HepG2 (cell line): ENCODE measurements at regions not wholly inside any gene's neighbourhood (a gene's known extent, or its start where the extent isn't known, plus 50 kb on each side); places are given as distances from the start of the nearest gene placed in this dataset.
A peak's percentile ranks its signal among the peaks of the same experiment; 100 is the strongest.

ENCODE experiments used
- ATAC-seq: fragments of 200-7000 bp; cut with Tn5 transposase; 3 replicates; pipeline ENCODE4 v1.9.1; 2020; ENCODE audit warnings: mild to moderate bottlenecking, moderate library complexity
- BruUV-seq: library from RNA; stranded (reverse); fragments of 400-500 nt; replicated peaks from 2 replicates; lab custom pipeline; 2021; lab: Mats Ljungman, UMichigan
- CTCF ChIA-PET: fragments of 300-600 bp; formaldehyde crosslinking; extraction: SDS; loops from one replicate; lab custom pipeline; 2021; ENCODE audit warnings: low total read pairs, inconsistent platforms, low intra/inter-chr PET ratio; lab: Yijun Ruan, JAX
- POLR2A ChIA-PET: fragments of 350-600 bp; sonication (Branson Sonifier 250); formaldehyde crosslinking; loops from one replicate; lab custom pipeline; 2020; ENCODE audit warnings: antibody characterized with exemption, inconsistent platforms; lab: Yijun Ruan, JAX
- DNase-seq: peaks from one replicate; pipeline ENCODE4 v3.0.0-alpha.2; 2015; ENCODE audit warnings: low spot score
- FAIRE-seq: peaks from 3 replicates; lab custom pipeline; 2011; peaks lifted over from hg19 to GRCh38; lab: Jason Lieb, UNC
- H2AFZ ChIP-seq: one replicate; pipeline ENCODE4 v1.6.1; 2011; ENCODE audit warnings: low read length, inconsistent platforms
- H3K27ac ChIP-seq: fragments of 300-600 bp; 3 replicates; pipeline ENCODE4 v1.8.0; 2011; ENCODE audit warnings: mixed run types, mild to moderate bottlenecking, mixed read lengths, low read length, inconsistent platforms; ENCODE audit not compliant: insufficient read depth; ENCODE audit errors: extremely low read length
- H3K27me3 ChIP-seq, 2 experiments: fragments of 200-600 bp in 1 of 2; 2 replicates in 1 of 2; 3 replicates in 1 of 2; pipeline versions ENCODE4 v1.6.0 to v1.8.0; 2011; ENCODE audit warnings: low read length in 2 of 2, mild to moderate bottlenecking in 2 of 2, moderate library complexity in 2 of 2, inconsistent platforms in 1 of 2; ENCODE audit not compliant: insufficient read depth in 2 of 2, control insufficient read depth in 1 of 2
- H3K36me3 ChIP-seq, 2 experiments: fragments of 200-600 bp in 1 of 2; replicated peaks in 1 of 2; 2 replicates in 1 of 2; 3 replicates in 1 of 2; pipeline versions ENCODE4 v1.5.1 to v1.8.0; 2011; ENCODE audit warnings: low read length in 2 of 2, inconsistent platforms in 1 of 2; ENCODE audit not compliant: insufficient read depth in 2 of 2, control insufficient read depth in 1 of 2
- H3K4me1 ChIP-seq: 2 replicates; pipeline ENCODE4 v1.5.1; 2012; ENCODE audit warnings: low read length, inconsistent platforms; ENCODE audit not compliant: insufficient read depth
- H3K4me2 ChIP-seq: 2 replicates; pipeline ENCODE4 v1.6.0; 2011; ENCODE audit warnings: low read depth, low read length, inconsistent platforms
- H3K4me3 ChIP-seq, 3 experiments: fragments of 200-600 bp in 1 of 3; sonication (generic), shearing (Covaris generic) in 1 of 3; replicated peaks in 1 of 3; 2 replicates each; pipeline ENCODE4 v1.5.1; 2011 to 2016; ENCODE audit warnings: low read length in 3 of 3, inconsistent platforms in 2 of 3, low read depth in 2 of 3, mild to moderate bottlenecking in 2 of 3, control low read depth in 1 of 3, mixed read lengths in 1 of 3; ENCODE audit not compliant: insufficient read depth in 1 of 3
- H3K79me2 ChIP-seq: one replicate; pipeline ENCODE4 v1.6.1; 2011; ENCODE audit warnings: low read length, inconsistent platforms; ENCODE audit not compliant: insufficient read depth
- H3K9ac ChIP-seq: 2 replicates; pipeline ENCODE4 v1.6.0; 2011; ENCODE audit warnings: mild to moderate bottlenecking, low read depth, low read length, inconsistent platforms; ENCODE audit not compliant: insufficient read depth
- H3K9me3 ChIP-seq: 2 replicates; pipeline ENCODE4 v1.5.1; 2012; ENCODE audit warnings: mild to moderate bottlenecking, low read length
- H4K20me1 ChIP-seq: 2 replicates; pipeline ENCODE4 v1.6.0; 2011; ENCODE audit warnings: inconsistent platforms, mild to moderate bottlenecking, low read length, moderate library complexity; ENCODE audit not compliant: insufficient read depth
- BRD4 ChIP-seq: sonication (generic); formaldehyde crosslinking; IDR thresholded peaks from 2 replicates; pipeline ENCODE4 v1.4.0; 2020; ENCODE audit warnings: missing genetic modification reagents
- CREB1 ChIP-seq, 2 experiments: fragments of 450-650 bp in 1 of 2; IDR thresholded peaks; 2 replicates each; pipeline ENCODE4 v1.6.1; 2016 to 2017; ENCODE audit warnings: control low read depth in 1 of 2, mild to moderate bottlenecking in 1 of 2, missing compliant biosample characterization in 1 of 2, missing genetic modification characterization in 1 of 2
- ELF1 ChIP-seq: sonication (generic); formaldehyde crosslinking; IDR thresholded peaks from 2 replicates; pipeline ENCODE4 v1.4.0; 2020; ENCODE audit warnings: missing genetic modification reagents
- FOXK2 ChIP-seq: fragments of 450-650 bp; IDR thresholded peaks from 2 replicates; pipeline ENCODE4 v1.6.1; 2016
- PCBP2 ChIP-seq: fragments of 200-400 bp; formaldehyde crosslinking; optimal IDR thresholded peaks from 2 replicates; pipeline ENCODE3; 2018; ENCODE audit warnings: low read length, low read depth; ENCODE audit not compliant: poor library complexity, severe bottlenecking
- SUZ12 ChIP-seq: fragments of 150-350 bp; IDR thresholded peaks from 2 replicates; pipeline ENCODE4 v1.6.1; 2014; ENCODE audit warnings: low read depth, low read length
- ZNF782 ChIP-seq: sonication (generic); formaldehyde crosslinking; IDR thresholded peaks from 2 replicates; pipeline ENCODE4 v1.4.0; 2020; ENCODE audit warnings: missing genetic modification reagents, mild to moderate bottlenecking, borderline replicate concordance
- WGBS: methylation state at CpG from one replicate; pipeline ENCODE4 v1.1.6; 2017; ENCODE audit warnings: low lambda C conversion rate; 5-methylcytosine and 5-hydroxymethylcytosine counted together
- in situ Hi-C: cut with HindIII; loops from 2 replicates; pipeline ENCODE4 v1.10.0; 2017; ENCODE audit warnings: low pct_unique_long_range_greater_than_20kb; ENCODE audit not compliant: extremely low pct_ligation_motif_present
- intact Hi-C: fragments of 100-400 bp; cut with micrococcal nuclease; formaldehyde crosslinking; loops from one replicate; pipeline ENCODE4 v1.10.0; 2022; ENCODE audit not compliant: unreplicated experiment

- in situ Hi-C loops (loop anchor here (10.0 kb wide), 1 partner anchor 160 kb away; no protein-coding TSS in a partner anchor), intact Hi-C loops (loop anchor here (5.0 kb wide), 1 partner anchor 157 kb away; no protein-coding TSS in a partner anchor)
- H3K4me3 ChIP-seq = no peak overlapping the region
- TF ChIP-seq CREB1 (IDR thresholded peaks at IDR 0.05) (peak; percentile 93), CREB1 (CRISPR knock-in tag; IDR thresholded peaks at IDR 0.05) (no peak), SUZ12 (no peak)
- no peak for FAIRE-seq
- H4K20me1 ChIP-seq = no peaks in the 10 kb centered on the region
- no peaks in the 10 kb centered on the region for H3K36me3 ChIP-seq
- peaks cover 3% of the 10 kb centered on the region; the same call in 1 of the 2 replicates for H3K9me3 ChIP-seq
- ChIA-PET CTCF (no interaction called here), POLR2A (no interaction called here)
- ATAC-seq = no peak
- no peak overlapping the region for H3K27ac ChIP-seq
- no TSS peak for BruUV-seq
- no peak overlapping the region for H2AFZ ChIP-seq
- no peaks in the 10 kb centered on the region for H3K4me1 ChIP-seq
- 52% methylated on average over 3 of the region's 3 CpGs for WGBS
- H3K4me2 ChIP-seq = no peak overlapping the region
- H3K27me3 ChIP-seq = peaks cover 11 to 36% of the 10 kb centered on the region in 2 experiments; a peak in 3 of 5 replicates
- no peaks in the 10 kb centered on the region for H3K79me2 ChIP-seq
- DNase-seq = no peak
- no peak overlapping the region for H3K9ac ChIP-seq
Observed at GRCh38 chr4:1514612-1515011, 108.4 kb upstream of the NKX1-1 start.

GRCh38 chr4:1513936-1514483 lies 107.8 kb upstream of the NKX1-1 start:
- no peak overlapping the region for H2AFZ ChIP-seq
- intact Hi-C loops (loop anchor here (5.0 kb wide), 1 partner anchor 157 kb away; no protein-coding TSS in a partner anchor), in situ Hi-C loops (loop anchor here (10.0 kb wide), 1 partner anchor 159 kb away; no protein-coding TSS in a partner anchor)
- WGBS = 72% methylated on average over 4 of the region's 4 CpGs
- ChIA-PET POLR2A (no interaction called here), CTCF (interaction anchor here (1.0 to 1.8 kb wide), 2 partner anchors 67 to 158 kb away, joined by 3 to 10 read pairs; no protein-coding TSS in a partner anchor)
- no peak overlapping the region for H3K4me3 ChIP-seq
- ATAC-seq (no peak), FAIRE-seq (no peak), DNase-seq (no peak)
- H3K27me3 ChIP-seq = peaks cover 11 to 34% of the 10 kb centered on the region in 2 experiments; a peak in 3 of 5 replicates
- no peaks in the 10 kb centered on the region for H3K79me2 ChIP-seq
- no peaks in the 10 kb centered on the region for H3K36me3 ChIP-seq
- no peaks in the 10 kb centered on the region for H4K20me1 ChIP-seq
- no peak overlapping the region for H3K4me2 ChIP-seq
- no TSS peak for BruUV-seq
- H3K4me1 ChIP-seq = no peaks in the 10 kb centered on the region
- H3K27ac ChIP-seq = no peak overlapping the region
- peaks cover 3% of the 10 kb centered on the region; the same call in 1 of the 2 replicates for H3K9me3 ChIP-seq
- TF ChIP-seq CREB1 (IDR thresholded peaks at IDR 0.05) = peak; percentile 87
- TF ChIP-seq CREB1 (CRISPR knock-in tag; IDR thresholded peaks at IDR 0.05) = no peak
- no peak for TF ChIP-seq ELF1 (CRISPR knock-in tag)
- TF ChIP-seq FOXK2 = 0 out of 2 replicates have a peak, but pooled peaks have one; percentile 39
- no peak for TF ChIP-seq PCBP2
- TF ChIP-seq ZNF782 (CRISPR knock-in tag) = no peak
- no peak for TF ChIP-seq BRD4 (CRISPR knock-in tag)
- H3K9ac ChIP-seq = no peak overlapping the region
